Liver (tissue), 8 donors: ENCODE measurements at regions not wholly inside any gene's neighbourhood (a gene's known extent, or its start where the extent isn't known, plus 50 kb on each side); places are given as distances from the start of the nearest gene placed in this dataset.

Experiments used
- DNase-seq: peaks from one replicate; pipeline ENCODE4 v3.0.0-alpha.2; 2017; ENCODE audit warnings: low spot score
- H3K27ac ChIP-seq, 2 donors: one replicate each; pipeline ENCODE4 v1.7.0; 2013; ENCODE audit warnings: inconsistent platforms in 2 of 2, low read length in 2 of 2, control low read depth in 1 of 2, low read depth in 1 of 2, mild to moderate bottlenecking in 1 of 2
- H3K27me3 ChIP-seq, 4 donors: one replicate each; pipeline versions ENCODE4 v1.6.1 to v1.7.0; 2013; ENCODE audit warnings: low read length in 3 of 4, inconsistent platforms in 1 of 4, mild to moderate bottlenecking in 1 of 4, moderate library complexity in 1 of 4; ENCODE audit not compliant: control insufficient read depth in 4 of 4, insufficient read depth in 4 of 4
- H3K36me3 ChIP-seq, 4 donors: one replicate each; pipeline versions ENCODE4 v1.6.1 to v1.7.0; 2013; ENCODE audit warnings: low read length in 3 of 4, mild to moderate bottlenecking in 3 of 4, low read depth in 1 of 4, moderate library complexity in 1 of 4; ENCODE audit not compliant: control insufficient read depth in 4 of 4, insufficient read depth in 3 of 4
- H3K4me1 ChIP-seq, 4 donors: one replicate each; pipeline versions ENCODE4 v1.6.1 to v1.7.0; 2013; ENCODE audit warnings: low read length in 3 of 4, mild to moderate bottlenecking in 3 of 4, moderate library complexity in 1 of 4; ENCODE audit not compliant: control insufficient read depth in 4 of 4, insufficient read depth in 4 of 4
- H3K4me3 ChIP-seq, 3 donors: one replicate each; pipeline versions ENCODE4 v1.6.1 to v1.7.0; 2013; ENCODE audit warnings: low read length in 3 of 3, control low read depth in 1 of 3, low read depth in 1 of 3, mild to moderate bottlenecking in 1 of 3
- H3K9ac ChIP-seq, 2 donors: one replicate each; pipeline ENCODE4 v1.7.0; 2013; ENCODE audit warnings: low read length in 2 of 2, mild to moderate bottlenecking in 2 of 2, moderate library complexity in 2 of 2, control low read depth in 1 of 2, low read depth in 1 of 2
- H3K9me3 ChIP-seq, 4 donors: one replicate each; pipeline versions ENCODE4 v1.6.1 to v1.7.0; 2013; ENCODE audit warnings: low read length in 3 of 4; ENCODE audit not compliant: control insufficient read depth in 4 of 4
- EGR1 ChIP-seq, 2 donors: IDR thresholded peaks; 2 replicates each; pipeline ENCODE4 v1.6.1; 2016 to 2018; ENCODE audit warnings: antibody characterized with exemption in 2 of 2, low read depth in 2 of 2
- FOXA1 ChIP-seq: IDR thresholded peaks from 2 replicates; pipeline ENCODE4 v1.6.1; 2016; ENCODE audit warnings: antibody characterized with exemption
- FOXA2 ChIP-seq: IDR thresholded peaks from 2 replicates; pipeline ENCODE4 v1.6.1; 2016; ENCODE audit warnings: antibody characterized with exemption
- GABPA ChIP-seq, 2 donors: IDR thresholded peaks in 1 of 2; conservative IDR thresholded peaks in 1 of 2; 2 replicates each; pipeline ENCODE4 v1.6.1; 2016; ENCODE audit warnings: antibody characterized with exemption in 2 of 2, mild to moderate bottlenecking in 1 of 2, moderate library complexity in 1 of 2
- HNF4A ChIP-seq, 2 donors: conservative IDR thresholded peaks; 2 replicates each; pipeline ENCODE4 v1.6.1; 2016; ENCODE audit warnings: antibody characterized with exemption in 2 of 2, mild to moderate bottlenecking in 2 of 2
- HNF4G ChIP-seq: IDR thresholded peaks from 2 replicates; pipeline ENCODE4 v1.6.1; 2016; ENCODE audit warnings: antibody characterized with exemption
- JUND ChIP-seq, 2 donors: IDR thresholded peaks; 2 replicates each; pipeline ENCODE4 v1.6.1; 2016; ENCODE audit warnings: antibody characterized with exemption in 2 of 2
- NR2F2 ChIP-seq: IDR thresholded peaks from 2 replicates; pipeline ENCODE4 v1.6.1; 2016; ENCODE audit warnings: antibody characterized with exemption
- RAD21 ChIP-seq, 2 donors: IDR thresholded peaks; 2 replicates each; pipeline ENCODE4 v1.6.1; 2016; ENCODE audit warnings: antibody characterized with exemption in 2 of 2, mild to moderate bottlenecking in 2 of 2
- RXRA ChIP-seq, 2 donors: IDR thresholded peaks; 2 replicates each; pipeline ENCODE4 v1.6.1; 2017 to 2018; ENCODE audit warnings: antibody characterized with exemption in 2 of 2, mild to moderate bottlenecking in 1 of 2
- SP1 ChIP-seq: IDR thresholded peaks from 2 replicates; pipeline ENCODE4 v1.6.1; 2018; ENCODE audit warnings: antibody characterized with exemption, mild to moderate bottlenecking
- TAF1 ChIP-seq: conservative IDR thresholded peaks from 2 replicates; pipeline ENCODE4 v1.6.1; 2016; ENCODE audit warnings: antibody characterized with exemption, mild to moderate bottlenecking
- YY1 ChIP-seq: IDR thresholded peaks from 2 replicates; pipeline ENCODE4 v1.6.1; 2016; ENCODE audit warnings: antibody characterized with exemption, mild to moderate bottlenecking
- ZBTB33 ChIP-seq: IDR thresholded peaks from 2 replicates; pipeline ENCODE4 v1.6.1; 2016; ENCODE audit warnings: antibody characterized with exemption
- WGBS: extraction: QIAGEN DNeasy Blood & Tissue Kit; methylation state at CpG from one replicate; pipeline ENCODE4 v1.1.7; 2013; 5-methylcytosine and 5-hydroxymethylcytosine counted together
- TF ChIP-seq, protein P1 (sequence below): fragments of 150-350 bp; IDR thresholded peaks from 2 replicates; pipeline ENCODE4 v1.5.1; 2017; ENCODE audit warnings: improper control_type of control experiment, low read depth, low read length; ENCODE audit not compliant: missing input control
- TF ChIP-seq, protein P2 (sequence below): IDR thresholded peaks from 2 replicates; pipeline ENCODE4 v1.6.1; 2016; ENCODE audit warnings: antibody characterized with exemption
- TF ChIP-seq, protein P3 (sequence below): IDR thresholded peaks from 2 replicates; pipeline ENCODE4 v1.6.1; 2016; ENCODE audit warnings: antibody characterized with exemption
- TF ChIP-seq, protein P4 (sequence below): IDR thresholded peaks from 2 replicates; pipeline ENCODE4 v1.6.1; 2016; ENCODE audit warnings: antibody characterized with exemption, mild to moderate bottlenecking
- donor health status: healthy.
- donor health status: healthy.
- donor health status: healthy.
- donor health status: healthy.
- donor health status: healthy.

DNA sequence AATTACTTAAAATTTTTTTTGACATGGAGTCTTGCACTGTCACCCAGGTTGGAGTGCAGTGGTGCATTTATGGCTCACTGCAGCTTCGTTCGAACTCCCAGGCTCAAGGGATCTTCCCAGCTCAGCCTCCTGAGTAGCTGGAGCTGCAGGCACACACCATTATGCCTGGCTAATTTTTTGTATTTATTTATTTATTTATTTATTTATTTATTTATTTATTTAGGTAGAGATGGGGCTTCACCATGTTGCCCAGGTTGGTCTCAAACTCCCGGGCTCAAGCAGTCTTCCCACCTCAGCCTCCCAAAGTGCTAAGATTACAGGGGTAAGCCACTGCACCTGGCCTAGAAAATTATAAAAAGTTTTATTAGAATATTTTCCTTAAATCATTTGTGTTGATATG, 73.6 kb downstream of the DACT1 start:
- Histone ChIP-seq H3K27me3 (no peaks in the 10 kb centered on the region), H3K27ac (no peak overlapping the region), H3K4me1 (no peaks in the 10 kb centered on the region), H3K36me3 (no peaks in the 10 kb centered on the region), H3K9ac (no peak overlapping the region), H3K9me3 (no peaks in the 10 kb centered on the region), H3K4me3 (no peak overlapping the region)
- TF ChIP-seq, protein P1, sequence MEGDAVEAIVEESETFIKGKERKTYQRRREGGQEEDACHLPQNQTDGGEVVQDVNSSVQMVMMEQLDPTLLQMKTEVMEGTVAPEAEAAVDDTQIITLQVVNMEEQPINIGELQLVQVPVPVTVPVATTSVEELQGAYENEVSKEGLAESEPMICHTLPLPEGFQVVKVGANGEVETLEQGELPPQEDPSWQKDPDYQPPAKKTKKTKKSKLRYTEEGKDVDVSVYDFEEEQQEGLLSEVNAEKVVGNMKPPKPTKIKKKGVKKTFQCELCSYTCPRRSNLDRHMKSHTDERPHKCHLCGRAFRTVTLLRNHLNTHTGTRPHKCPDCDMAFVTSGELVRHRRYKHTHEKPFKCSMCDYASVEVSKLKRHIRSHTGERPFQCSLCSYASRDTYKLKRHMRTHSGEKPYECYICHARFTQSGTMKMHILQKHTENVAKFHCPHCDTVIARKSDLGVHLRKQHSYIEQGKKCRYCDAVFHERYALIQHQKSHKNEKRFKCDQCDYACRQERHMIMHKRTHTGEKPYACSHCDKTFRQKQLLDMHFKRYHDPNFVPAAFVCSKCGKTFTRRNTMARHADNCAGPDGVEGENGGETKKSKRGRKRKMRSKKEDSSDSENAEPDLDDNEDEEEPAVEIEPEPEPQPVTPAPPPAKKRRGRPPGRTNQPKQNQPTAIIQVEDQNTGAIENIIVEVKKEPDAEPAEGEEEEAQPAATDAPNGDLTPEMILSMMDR, result no peak
- no peak for TF ChIP-seq TAF1
- no peak for TF ChIP-seq SP1
- no peak for TF ChIP-seq NR2F2
- TF ChIP-seq RAD21 (IDR thresholded peaks at IDR 0.05), result no peak
- TF ChIP-seq, protein P2, sequence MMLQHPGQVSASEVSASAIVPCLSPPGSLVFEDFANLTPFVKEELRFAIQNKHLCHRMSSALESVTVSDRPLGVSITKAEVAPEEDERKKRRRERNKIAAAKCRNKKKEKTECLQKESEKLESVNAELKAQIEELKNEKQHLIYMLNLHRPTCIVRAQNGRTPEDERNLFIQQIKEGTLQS, result no peak
- TF ChIP-seq, protein P3, sequence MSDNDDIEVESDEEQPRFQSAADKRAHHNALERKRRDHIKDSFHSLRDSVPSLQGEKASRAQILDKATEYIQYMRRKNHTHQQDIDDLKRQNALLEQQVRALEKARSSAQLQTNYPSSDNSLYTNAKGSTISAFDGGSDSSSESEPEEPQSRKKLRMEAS, result no peak
- no peak for TF ChIP-seq JUND (IDR thresholded peaks at IDR 0.05)
- no peak for TF ChIP-seq FOXA2
- no peak for TF ChIP-seq HNF4A (conservative IDR thresholded peaks at IDR 0.05)
- no peak for TF ChIP-seq EGR1 (IDR thresholded peaks at IDR 0.05; ENCODE audit: low read depth in 2 of 2)
- TF ChIP-seq, protein P4, sequence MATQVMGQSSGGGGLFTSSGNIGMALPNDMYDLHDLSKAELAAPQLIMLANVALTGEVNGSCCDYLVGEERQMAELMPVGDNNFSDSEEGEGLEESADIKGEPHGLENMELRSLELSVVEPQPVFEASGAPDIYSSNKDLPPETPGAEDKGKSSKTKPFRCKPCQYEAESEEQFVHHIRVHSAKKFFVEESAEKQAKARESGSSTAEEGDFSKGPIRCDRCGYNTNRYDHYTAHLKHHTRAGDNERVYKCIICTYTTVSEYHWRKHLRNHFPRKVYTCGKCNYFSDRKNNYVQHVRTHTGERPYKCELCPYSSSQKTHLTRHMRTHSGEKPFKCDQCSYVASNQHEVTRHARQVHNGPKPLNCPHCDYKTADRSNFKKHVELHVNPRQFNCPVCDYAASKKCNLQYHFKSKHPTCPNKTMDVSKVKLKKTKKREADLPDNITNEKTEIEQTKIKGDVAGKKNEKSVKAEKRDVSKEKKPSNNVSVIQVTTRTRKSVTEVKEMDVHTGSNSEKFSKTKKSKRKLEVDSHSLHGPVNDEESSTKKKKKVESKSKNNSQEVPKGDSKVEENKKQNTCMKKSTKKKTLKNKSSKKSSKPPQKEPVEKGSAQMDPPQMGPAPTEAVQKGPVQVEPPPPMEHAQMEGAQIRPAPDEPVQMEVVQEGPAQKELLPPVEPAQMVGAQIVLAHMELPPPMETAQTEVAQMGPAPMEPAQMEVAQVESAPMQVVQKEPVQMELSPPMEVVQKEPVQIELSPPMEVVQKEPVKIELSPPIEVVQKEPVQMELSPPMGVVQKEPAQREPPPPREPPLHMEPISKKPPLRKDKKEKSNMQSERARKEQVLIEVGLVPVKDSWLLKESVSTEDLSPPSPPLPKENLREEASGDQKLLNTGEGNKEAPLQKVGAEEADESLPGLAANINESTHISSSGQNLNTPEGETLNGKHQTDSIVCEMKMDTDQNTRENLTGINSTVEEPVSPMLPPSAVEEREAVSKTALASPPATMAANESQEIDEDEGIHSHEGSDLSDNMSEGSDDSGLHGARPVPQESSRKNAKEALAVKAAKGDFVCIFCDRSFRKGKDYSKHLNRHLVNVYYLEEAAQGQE, result no peak
- no peak for TF ChIP-seq YY1
- TF ChIP-seq GABPA (IDR thresholded peaks at IDR 0.05 in 1 of 2, conservative IDR thresholded peaks at IDR 0.05 in 1 of 2), result no peak
- TF ChIP-seq ZBTB33, result no peak
- TF ChIP-seq FOXA1, result no peak
- no peak for TF ChIP-seq RXRA (IDR thresholded peaks at IDR 0.05)
- TF ChIP-seq HNF4G, result no peak
- no peak for DNase-seq
- WGBS, result 96% methylated on average over 3 of the region's 3 CpGs

- no peak for DNase-seq
- Histone ChIP-seq H3K4me3 (no peak overlapping the region), H3K9me3 (no peaks in the 10 kb centered on the region), H3K27me3 (no peaks in the 10 kb centered on the region), H3K4me1 (no peaks in the 10 kb centered on the region), H3K9ac (no peak overlapping the region), H3K36me3 (no peaks in the 10 kb centered on the region), H3K27ac (no peak overlapping the region)
- 83% methylated on average over 6 of the region's 6 CpGs for WGBS
- TF ChIP-seq, protein P4, result no peak
- TF ChIP-seq FOXA2 (no peak), TAF1 (no peak), SP1 (no peak), EGR1 (IDR thresholded peaks at IDR 0.05; ENCODE audit: low read depth in 2 of 2) (no peak), RAD21 (IDR thresholded peaks at IDR 0.05) (no peak), GABPA (IDR thresholded peaks at IDR 0.05 in 1 of 2, conservative IDR thresholded peaks at IDR 0.05 in 1 of 2) (no peak)
- TF ChIP-seq, protein P3, result no peak
- TF ChIP-seq, protein P1, result no peak
Observed at GRCh38 chr14:58712357-58712756, 74.6 kb downstream of the DACT1 start.
